Stimulated activated CD4-positive, alpha-beta T cell treated with anti-CD3 and anti-CD28 coated beads, Interleukin-2, amount 100 ng/mL, for 24 hours (primary cell): ENCODE measurements at regions not wholly inside any gene's neighbourhood (a gene's known extent, or its start where the extent isn't known, plus 50 kb on each side); places are given as distances from the start of the nearest gene placed in this dataset.

Experiments used
- DNase-seq, 2 donors: peaks; one replicate each; pipeline ENCODE4 v3.0.0-alpha.2; 2020

- no peak for DNase-seq
Observed at GRCh38 chr10:31635415-31636065, 293.1 kb downstream of the ARHGAP12 start.

- no peak for DNase-seq
Observed at GRCh38 chr10:31635009-31635408, 293.6 kb downstream of the ARHGAP12 start.

DNA sequence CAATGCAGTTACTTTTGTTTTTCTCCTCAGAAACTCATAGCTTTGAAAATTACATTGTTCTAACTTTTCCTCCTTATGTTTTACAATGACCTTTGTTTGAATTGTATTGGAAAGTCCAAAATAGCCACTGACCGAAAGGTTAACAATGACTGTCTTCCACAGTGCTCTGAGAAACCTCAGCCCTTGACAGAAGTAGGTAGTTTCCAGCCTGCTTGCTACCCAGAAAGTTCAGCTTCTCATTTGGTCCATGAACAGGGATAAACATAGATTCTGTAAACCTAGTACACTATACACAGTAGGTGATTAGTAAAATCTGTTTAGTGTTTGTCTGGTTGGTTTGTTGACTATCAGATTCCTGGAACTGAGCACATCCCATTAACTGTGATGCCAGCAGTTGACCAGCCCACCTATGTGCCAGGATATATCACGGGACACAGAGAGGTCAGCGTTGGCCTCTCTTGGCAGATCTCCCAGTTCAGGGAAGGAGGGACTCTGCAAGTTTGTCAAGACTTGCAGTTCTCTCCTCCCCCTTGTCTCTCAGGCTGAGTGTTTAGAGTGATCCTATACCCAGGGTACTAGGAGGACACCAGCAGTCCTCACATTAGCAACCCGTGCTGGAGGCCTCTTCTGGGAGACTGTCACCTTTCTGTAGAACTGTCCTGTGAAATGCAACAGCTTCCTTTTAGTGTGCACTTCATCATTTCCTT, 297.6 kb downstream of the ARHGAP12 start:
- no peak for DNase-seq

DNA sequence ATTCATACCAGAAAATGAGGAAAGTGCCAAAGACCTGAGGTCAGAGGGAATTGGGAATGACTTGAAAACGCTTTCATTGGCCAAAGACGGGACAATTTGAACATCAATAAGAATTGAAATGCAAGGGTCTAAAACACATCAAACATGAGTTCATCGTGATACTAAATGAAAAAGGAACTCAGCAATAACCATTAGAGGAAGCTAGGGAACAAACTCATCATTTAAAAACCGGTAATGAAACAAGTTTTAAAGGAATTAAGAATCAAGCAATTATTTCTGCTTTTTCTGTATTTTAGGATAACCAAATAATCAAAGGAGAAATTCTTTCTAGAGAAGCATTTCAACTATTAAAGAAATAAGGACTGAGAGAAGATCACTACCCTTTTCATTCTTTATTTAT, 303.1 kb downstream of the ARHGAP12 start:
- DNase-seq, result no peak

DNA sequence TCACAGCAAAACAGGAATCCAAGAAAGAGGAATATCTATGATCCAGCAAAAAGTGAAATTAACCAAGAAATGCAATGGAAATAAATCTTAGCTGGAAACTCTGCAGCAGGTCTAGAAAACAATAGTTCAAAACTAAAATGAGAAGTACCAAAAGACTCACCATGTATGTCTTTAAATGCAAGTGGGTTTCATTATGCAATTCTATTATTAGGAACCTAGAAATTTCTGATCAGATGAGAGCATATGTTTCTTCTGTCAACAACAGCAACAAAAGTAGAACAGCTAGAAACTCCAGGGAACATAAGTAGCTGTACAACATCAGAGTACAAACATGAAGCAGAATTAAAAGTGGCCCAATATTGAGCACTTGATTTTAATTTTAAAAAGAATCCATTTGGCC, 304.0 kb downstream of the ARHGAP12 start:
- DNase-seq, result no peak

GRCh38 chr10:31623947-31624346, 304.7 kb downstream of the ARHGAP12 start:
- no peak for DNase-seq

GRCh38 chr10:31623466-31623865, 304.4 kb downstream of the ZEB1 start:
- no peak for DNase-seq

GRCh38 chr10:31622978-31623377, 304.0 kb downstream of the ZEB1 start:
- no peak for DNase-seq

DNA sequence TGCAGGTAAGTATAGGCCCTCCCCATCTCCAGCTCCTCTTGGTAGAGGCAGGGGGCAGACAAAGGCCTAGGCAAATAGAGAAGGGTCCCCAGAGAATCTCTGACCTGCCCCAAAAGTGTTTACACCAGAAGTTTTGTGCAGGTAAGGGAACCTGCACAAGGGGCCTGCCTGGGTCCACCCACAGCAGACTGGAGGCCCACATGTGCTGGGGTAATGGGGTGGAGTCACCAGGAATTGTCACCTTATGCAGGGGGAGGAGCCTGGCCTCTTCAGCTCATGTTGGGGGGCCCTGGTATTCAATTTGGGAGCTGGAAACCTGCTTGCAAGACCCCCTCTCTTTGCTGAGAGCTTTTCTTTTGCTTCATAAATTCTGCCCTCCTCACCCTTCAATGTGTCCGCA, 302.7 kb downstream of the ZEB1 start:
- DNase-seq, result no peak

DNA sequence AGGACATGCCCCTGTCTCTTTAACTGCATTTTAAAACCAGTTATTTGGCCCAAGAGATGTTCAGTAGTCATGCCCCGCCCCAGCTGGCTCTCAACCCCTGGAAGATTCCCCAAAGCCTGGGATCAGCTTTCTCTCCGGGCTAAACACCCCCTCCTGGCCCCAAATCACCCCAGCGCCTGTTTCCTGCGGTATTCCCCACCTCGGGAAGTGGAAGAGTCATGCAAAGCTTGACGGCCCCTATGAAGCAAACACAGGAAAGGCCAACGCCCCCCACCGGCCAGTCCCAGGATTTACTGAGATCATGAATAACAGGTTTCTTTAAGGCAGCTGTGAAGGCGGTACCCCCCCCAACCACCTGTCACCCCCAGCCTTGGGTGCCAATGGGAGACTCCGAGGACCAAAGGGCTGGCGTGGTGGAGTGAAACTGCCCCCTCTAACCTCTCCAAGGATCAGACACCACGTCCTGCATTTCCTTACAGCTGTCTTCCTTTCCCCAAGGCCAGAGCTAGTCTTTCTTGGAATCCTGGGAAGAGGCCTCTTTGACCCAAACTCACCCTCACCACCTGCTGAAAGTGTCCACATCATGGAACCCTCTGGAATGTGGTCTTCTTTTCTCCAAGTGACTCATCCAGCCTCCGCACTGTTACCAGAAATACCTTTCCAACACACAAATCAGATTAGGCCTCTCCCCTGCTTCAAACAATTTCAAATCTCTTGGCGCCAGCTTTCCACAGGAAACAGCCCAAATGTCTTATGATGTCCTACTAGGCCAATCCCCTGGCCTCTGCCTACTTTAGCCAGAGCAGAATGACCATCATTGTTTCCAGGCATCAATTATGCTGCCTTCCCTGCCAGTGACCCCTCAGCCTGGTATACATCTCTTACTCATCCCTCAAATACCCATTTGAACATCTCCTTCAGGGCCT, 301.5 kb downstream of the ZEB1 start:
- no peak for DNase-seq

- no peak for DNase-seq
Observed at GRCh38 chr10:31619531-31620061, 300.6 kb downstream of the ZEB1 start.

DNA sequence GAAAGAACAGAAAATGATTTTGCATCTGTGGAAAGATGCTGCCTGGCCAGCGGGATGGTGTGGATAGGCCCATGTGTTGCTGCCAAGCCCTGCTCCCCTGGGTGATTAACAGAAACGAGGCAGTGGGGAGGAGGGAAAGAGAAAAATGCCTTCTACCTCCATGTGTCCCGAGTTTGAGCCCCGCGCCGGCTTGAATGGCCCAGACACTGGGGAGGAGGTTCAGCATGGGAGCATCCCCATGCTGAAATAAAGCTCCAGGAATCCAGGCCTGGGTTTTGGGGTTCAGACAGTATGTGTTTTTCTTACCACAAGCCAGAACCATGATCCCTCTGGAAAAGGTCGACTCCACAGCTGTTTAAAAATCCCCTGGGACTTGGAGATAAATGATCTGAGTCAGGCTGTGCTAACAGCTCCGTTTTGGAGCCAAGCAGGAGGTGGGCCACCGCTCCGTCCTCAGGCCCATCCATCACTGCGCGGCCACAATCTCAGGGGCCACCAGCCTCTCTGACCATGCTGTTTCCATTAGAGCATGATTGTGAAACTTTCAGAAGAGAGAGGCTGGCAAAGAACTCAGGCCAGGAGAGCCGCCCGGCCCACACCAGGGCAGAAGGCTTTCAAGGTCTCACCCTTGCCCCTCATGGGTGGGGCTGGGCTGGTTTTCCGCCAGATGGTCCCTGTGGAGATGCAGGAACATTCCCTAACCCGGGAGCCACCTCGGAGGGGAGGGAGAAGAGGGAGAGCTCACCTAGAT, 299.7 kb downstream of the ZEB1 start:
- DNase-seq, result no peak

- DNase-seq, result no peak
Observed at GRCh38 chr10:31617757-31618156, 298.7 kb downstream of the ZEB1 start.

- DNase-seq, result no peak
Observed at GRCh38 chr10:31617133-31617532, 298.1 kb downstream of the ZEB1 start.

- DNase-seq, result no peak
Observed at GRCh38 chr10:31615129-31615528, 296.1 kb downstream of the ZEB1 start.

- DNase-seq, result no peak
Observed at GRCh38 chr10:31614611-31615010, 295.6 kb downstream of the ZEB1 start.

GRCh38 chr10:31612082-31612481, 293.1 kb downstream of the ZEB1 start:
- no peak for DNase-seq

GRCh38 chr10:31611161-31611560, 292.1 kb downstream of the ZEB1 start:
- no peak for DNase-seq

DNA sequence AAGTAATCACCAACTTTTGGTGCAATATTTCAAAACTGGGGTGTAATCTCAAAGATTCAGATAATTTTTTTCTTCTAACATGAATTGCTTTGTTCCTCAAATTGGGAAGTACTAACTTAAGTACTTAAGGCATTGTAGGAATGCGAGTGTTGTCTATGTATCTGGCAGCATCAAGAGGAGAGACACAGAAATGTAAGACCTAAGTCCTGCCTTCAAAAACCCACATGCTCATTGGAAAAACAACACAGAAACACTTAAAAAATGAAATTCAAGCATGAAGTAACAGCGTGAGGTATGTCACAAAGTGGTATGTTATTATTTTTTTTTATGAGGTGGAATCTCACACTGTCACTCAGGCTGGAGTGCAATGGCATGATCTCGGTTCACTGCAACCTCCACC, 288.5 kb downstream of the ZEB1 start:
- DNase-seq, result no peak

GRCh38 chr10:31606841-31607240, 287.8 kb downstream of the ZEB1 start:
- no peak for DNase-seq

DNA sequence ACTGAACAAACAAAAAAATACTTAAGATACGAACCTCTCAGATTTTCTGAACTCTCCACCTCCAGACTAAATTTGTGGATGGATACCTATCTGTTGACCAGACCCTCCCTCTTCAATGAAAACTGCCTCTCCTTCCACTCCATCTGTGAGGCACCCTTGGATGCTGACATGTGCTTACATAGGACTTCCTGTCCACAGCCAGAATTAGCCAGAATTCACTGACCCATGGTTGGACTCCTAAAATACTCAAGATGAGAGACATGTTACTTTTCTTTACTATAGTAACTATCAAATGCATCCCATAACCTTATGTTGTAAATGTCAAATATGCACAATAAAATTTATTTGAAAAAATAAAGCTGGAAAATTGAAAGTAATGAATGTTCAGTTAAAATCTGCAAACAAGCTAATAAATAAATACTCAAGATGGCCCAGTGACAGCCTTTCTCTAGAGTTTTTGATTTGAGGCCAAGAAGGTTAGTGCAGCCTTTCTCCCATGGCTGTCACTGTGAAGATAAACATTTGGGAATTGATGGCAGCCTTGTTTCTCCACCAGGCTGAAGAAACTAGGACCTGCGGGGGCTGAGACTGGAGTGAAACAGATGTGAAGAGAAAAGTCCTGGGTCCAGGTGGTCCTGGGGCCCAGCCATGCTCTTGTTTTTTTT, 287.0 kb downstream of the ZEB1 start:
- no peak for DNase-seq

DNA sequence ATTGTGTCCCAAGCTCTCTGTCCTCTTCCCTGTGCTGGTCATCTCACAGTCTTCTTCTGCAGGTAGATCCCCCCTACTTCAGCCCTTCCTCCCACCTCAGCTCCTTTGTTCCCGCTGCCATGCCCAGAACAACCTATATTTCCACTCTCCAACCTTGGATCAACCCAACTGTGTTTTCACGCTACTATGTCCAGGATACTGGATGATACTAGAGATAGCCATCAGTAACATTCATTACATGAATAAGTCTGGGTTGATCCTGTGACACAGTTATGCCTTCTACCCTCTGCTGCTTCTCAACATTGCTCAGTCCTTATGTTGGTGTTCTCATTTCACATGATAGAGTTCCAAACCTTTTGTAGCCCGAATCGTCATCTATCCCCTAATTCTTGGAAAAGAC, 286.4 kb downstream of the ZEB1 start:
- DNase-seq, result no peak
